ENCODE measurements at regions not wholly inside any gene's neighbourhood (a gene's known extent, or its start where the extent isn't known, plus 50 kb on each side); places are given as distances from the start of the nearest gene placed in this dataset.

DNA sequence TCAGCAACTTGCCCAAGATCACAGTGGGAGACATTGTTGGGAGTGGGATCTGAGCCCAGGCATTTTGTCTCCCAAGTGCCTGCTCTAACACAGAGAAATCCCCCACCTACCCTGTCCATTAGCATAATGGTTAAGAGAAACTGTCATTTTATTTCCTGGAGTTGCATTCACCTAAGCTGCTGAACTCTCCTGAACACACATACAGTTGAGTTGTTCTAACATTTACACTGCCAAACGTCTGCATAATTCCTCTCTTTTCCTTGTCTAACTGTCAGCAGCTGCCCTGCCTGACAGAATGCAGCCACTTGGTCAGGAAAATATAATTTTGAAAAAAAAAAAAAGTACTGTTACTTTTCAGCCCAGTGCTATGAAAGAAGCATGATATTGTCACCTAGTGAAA, 396.3 kb upstream of the PIK3C3 start:
- DNase-seq (ENCODE audit: low spot score): no peak
- Histone ChIP-seq H3K27ac (ENCODE audit: low read depth in 1 of 2, low read length in 2 of 2) (no peak overlapping the region), H3K4me1 (ENCODE audit: control insufficient read depth in 4 of 4, insufficient read depth in 4 of 4, low read length in 3 of 4) (no peaks in the 10 kb centered on the region), H3K9ac (ENCODE audit: low read depth in 1 of 2, low read length in 2 of 2) (no peak overlapping the region), H3K27me3 (ENCODE audit: control insufficient read depth in 4 of 4, insufficient read depth in 4 of 4, low read length in 3 of 4) (no peaks in the 10 kb centered on the region), H3K36me3 (ENCODE audit: control insufficient read depth in 4 of 4, insufficient read depth in 3 of 4, low read depth in 1 of 4, low read length in 3 of 4) (no peaks in the 10 kb centered on the region), H3K9me3 (ENCODE audit: control insufficient read depth in 4 of 4, low read length in 3 of 4) (no peaks in the 10 kb centered on the region), H3K4me3 (ENCODE audit: low read depth in 1 of 3, low read length in 3 of 3) (no peak overlapping the region)
- TF ChIP-seq, protein P1, sequence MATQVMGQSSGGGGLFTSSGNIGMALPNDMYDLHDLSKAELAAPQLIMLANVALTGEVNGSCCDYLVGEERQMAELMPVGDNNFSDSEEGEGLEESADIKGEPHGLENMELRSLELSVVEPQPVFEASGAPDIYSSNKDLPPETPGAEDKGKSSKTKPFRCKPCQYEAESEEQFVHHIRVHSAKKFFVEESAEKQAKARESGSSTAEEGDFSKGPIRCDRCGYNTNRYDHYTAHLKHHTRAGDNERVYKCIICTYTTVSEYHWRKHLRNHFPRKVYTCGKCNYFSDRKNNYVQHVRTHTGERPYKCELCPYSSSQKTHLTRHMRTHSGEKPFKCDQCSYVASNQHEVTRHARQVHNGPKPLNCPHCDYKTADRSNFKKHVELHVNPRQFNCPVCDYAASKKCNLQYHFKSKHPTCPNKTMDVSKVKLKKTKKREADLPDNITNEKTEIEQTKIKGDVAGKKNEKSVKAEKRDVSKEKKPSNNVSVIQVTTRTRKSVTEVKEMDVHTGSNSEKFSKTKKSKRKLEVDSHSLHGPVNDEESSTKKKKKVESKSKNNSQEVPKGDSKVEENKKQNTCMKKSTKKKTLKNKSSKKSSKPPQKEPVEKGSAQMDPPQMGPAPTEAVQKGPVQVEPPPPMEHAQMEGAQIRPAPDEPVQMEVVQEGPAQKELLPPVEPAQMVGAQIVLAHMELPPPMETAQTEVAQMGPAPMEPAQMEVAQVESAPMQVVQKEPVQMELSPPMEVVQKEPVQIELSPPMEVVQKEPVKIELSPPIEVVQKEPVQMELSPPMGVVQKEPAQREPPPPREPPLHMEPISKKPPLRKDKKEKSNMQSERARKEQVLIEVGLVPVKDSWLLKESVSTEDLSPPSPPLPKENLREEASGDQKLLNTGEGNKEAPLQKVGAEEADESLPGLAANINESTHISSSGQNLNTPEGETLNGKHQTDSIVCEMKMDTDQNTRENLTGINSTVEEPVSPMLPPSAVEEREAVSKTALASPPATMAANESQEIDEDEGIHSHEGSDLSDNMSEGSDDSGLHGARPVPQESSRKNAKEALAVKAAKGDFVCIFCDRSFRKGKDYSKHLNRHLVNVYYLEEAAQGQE (IDR thresholded peaks at IDR 0.05): no peak
- TF ChIP-seq GABPA (IDR thresholded peaks at IDR 0.05 in 1 of 2, conservative IDR thresholded peaks at IDR 0.05 in 1 of 2): no peak
- no peak for TF ChIP-seq HNF4G (IDR thresholded peaks at IDR 0.05)
- no peak for TF ChIP-seq RAD21 (IDR thresholded peaks at IDR 0.05)
- TF ChIP-seq HNF4A (conservative IDR thresholded peaks at IDR 0.05): no peak
- TF ChIP-seq FOXA1 (IDR thresholded peaks at IDR 0.05): no peak
- TF ChIP-seq, protein P2, sequence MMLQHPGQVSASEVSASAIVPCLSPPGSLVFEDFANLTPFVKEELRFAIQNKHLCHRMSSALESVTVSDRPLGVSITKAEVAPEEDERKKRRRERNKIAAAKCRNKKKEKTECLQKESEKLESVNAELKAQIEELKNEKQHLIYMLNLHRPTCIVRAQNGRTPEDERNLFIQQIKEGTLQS (IDR thresholded peaks at IDR 0.05): no peak
- no peak for TF ChIP-seq EGR1 (IDR thresholded peaks at IDR 0.05; ENCODE audit: low read depth in 2 of 2)
- WGBS: 35% methylated on average over 1 of the region's 1 CpG

DNA sequence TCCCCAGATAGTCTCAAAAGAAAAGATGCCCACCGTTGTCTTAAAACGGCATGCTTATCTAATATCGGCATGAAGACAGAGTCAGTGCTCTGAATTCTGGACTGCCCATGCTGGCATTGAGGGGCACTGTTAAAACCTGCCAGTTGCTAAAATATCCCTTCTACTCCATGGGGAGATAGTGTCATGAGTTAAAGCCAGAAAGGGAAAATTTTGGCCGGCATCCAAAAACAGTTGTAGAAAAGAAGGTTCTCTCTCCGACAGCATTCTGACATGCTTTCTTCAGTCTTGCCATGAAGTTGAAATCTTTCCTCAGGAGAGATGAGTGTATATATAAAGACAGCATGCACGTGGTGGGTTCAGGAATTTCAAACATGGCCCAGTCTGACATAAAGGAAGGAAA, 401.3 kb upstream of the PIK3C3 start:
- WGBS: 76% methylated on average over 6 of the region's 6 CpGs
- Histone ChIP-seq H3K27me3 (ENCODE audit: control insufficient read depth in 4 of 4, insufficient read depth in 4 of 4, low read length in 3 of 4) (no peaks in the 10 kb centered on the region), H3K36me3 (ENCODE audit: control insufficient read depth in 4 of 4, insufficient read depth in 3 of 4, low read depth in 1 of 4, low read length in 3 of 4) (no peaks in the 10 kb centered on the region), H3K4me3 (ENCODE audit: low read depth in 1 of 3, low read length in 3 of 3) (no peak overlapping the region), H3K4me1 (ENCODE audit: control insufficient read depth in 4 of 4, insufficient read depth in 4 of 4, low read length in 3 of 4) (no peaks in the 10 kb centered on the region), H3K9ac (ENCODE audit: low read depth in 1 of 2, low read length in 2 of 2) (no peak overlapping the region), H3K9me3 (ENCODE audit: control insufficient read depth in 4 of 4, low read length in 3 of 4) (no peaks in the 10 kb centered on the region), H3K27ac (ENCODE audit: low read depth in 1 of 2, low read length in 2 of 2) (no peak overlapping the region)
- TF ChIP-seq SP1 (IDR thresholded peaks at IDR 0.05) (no peak), FOXA2 (IDR thresholded peaks at IDR 0.05) (no peak), TAF1 (conservative IDR thresholded peaks at IDR 0.05) (no peak), GABPA (IDR thresholded peaks at IDR 0.05 in 1 of 2, conservative IDR thresholded peaks at IDR 0.05 in 1 of 2) (no peak)
- TF ChIP-seq, protein P1 (IDR thresholded peaks at IDR 0.05): no peak
- DNase-seq (ENCODE audit: low spot score): no peak

Data from liver (tissue), 7 donors.